NB4 (cell line): ENCODE measurements at regions not wholly inside any gene's neighbourhood (a gene's known extent, or its start where the extent isn't known, plus 50 kb on each side); places are given as distances from the start of the nearest gene placed in this dataset.
A peak's percentile ranks its signal among the peaks of the same experiment; 100 is the strongest.

Experiments used
- DNase-seq: peaks from one replicate; pipeline ENCODE4 v3.0.0; 2010; ENCODE audit warnings: low read depth
- H3K4me3 ChIP-seq: one replicate; pipeline ENCODE4 v1.5.1; 2011; ENCODE audit warnings: mild to moderate bottlenecking, low read depth, low read length, moderate library complexity
- MYC ChIP-seq: IDR thresholded peaks from 2 replicates; pipeline ENCODE4 v1.6.1; 2011; ENCODE audit warnings: low read depth, low read length
- POLR2A ChIP-seq: IDR thresholded peaks from 2 replicates; pipeline ENCODE4 v1.6.1; 2011; ENCODE audit warnings: mild to moderate bottlenecking; ENCODE audit not compliant: insufficient read length; ENCODE audit errors: extremely low read depth
- TF ChIP-seq, protein P1 (sequence below): IDR thresholded peaks from 2 replicates; pipeline ENCODE4 v1.6.1; 2011; ENCODE audit warnings: low read depth, low read length
- TF ChIP-seq, protein P2 (sequence below): IDR thresholded peaks from one replicate; pipeline ENCODE4 v1.5.1; 2012; ENCODE audit warnings: low read depth, low read length

DNA sequence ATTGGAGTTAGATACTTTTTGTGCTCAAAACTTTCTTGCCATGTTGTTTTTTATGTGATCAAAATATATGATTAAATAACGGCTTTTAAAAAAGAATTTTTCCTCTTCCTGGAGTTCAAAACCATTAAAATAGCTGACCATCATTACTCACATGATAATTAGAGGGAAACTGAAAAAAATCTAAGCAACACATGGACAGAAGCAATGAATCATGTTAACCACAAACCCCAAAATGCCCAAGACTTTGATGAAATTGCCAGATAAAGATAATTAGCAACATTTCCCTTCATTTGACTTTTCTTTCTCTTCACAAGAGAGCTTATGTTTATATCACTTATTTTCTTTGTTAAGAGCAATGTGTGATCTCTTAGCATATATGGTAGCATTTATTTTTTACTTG lies 1294.2 kb downstream of the EFNA5 start:
- TF ChIP-seq POLR2A (no peak), MYC (no peak)
- TF ChIP-seq, protein P1, sequence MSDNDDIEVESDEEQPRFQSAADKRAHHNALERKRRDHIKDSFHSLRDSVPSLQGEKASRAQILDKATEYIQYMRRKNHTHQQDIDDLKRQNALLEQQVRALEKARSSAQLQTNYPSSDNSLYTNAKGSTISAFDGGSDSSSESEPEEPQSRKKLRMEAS: no peak
- TF ChIP-seq, protein P2, sequence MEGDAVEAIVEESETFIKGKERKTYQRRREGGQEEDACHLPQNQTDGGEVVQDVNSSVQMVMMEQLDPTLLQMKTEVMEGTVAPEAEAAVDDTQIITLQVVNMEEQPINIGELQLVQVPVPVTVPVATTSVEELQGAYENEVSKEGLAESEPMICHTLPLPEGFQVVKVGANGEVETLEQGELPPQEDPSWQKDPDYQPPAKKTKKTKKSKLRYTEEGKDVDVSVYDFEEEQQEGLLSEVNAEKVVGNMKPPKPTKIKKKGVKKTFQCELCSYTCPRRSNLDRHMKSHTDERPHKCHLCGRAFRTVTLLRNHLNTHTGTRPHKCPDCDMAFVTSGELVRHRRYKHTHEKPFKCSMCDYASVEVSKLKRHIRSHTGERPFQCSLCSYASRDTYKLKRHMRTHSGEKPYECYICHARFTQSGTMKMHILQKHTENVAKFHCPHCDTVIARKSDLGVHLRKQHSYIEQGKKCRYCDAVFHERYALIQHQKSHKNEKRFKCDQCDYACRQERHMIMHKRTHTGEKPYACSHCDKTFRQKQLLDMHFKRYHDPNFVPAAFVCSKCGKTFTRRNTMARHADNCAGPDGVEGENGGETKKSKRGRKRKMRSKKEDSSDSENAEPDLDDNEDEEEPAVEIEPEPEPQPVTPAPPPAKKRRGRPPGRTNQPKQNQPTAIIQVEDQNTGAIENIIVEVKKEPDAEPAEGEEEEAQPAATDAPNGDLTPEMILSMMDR: no peak
- DNase-seq: peak; percentile 17
- no peak overlapping the region for H3K4me3 ChIP-seq

DNA sequence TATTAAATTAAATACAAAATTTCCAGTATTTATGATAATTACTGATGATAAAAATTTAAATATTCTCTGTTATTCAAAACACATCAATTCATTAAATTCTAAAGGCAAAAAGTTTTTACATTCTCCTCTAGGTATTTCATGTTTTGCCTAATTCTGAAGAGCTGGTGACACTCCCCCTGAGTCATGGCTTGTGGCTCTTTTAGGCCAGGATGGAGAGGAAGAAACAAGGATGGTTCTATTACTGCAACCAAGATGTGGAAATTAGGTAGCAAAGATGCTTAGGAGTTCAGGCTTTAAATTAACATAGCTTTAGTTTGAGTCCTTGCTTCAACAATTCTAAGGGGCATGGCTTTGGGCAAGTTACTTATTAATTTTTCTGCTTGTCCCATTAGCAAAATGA lies 1295.8 kb downstream of the EFNA5 start:
- H3K4me3 ChIP-seq: no peak overlapping the region
- no peak for DNase-seq
- TF ChIP-seq, protein P2: no peak
- no peak for TF ChIP-seq MYC
- TF ChIP-seq, protein P1: no peak

DNA sequence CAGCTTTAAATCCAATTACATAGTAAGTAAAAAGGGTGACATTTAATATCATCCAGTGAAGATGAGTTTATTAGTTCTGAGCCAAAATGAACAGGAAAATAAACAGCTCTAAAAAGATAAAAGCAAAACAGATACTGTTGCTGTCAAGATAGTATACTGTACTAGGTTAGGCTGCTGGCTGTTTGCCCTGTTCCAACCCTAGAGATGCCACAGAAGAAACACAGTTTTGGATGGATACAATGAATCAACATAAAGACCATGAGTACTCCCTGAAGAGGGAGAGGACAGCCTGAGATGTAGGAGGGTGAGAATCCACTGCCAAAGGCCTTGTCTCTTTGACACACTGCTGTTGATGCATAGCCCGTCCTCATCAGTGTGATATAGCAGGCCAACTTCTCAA lies 1302.7 kb downstream of the EFNA5 start:
- TF ChIP-seq POLR2A (no peak), MYC (no peak)
- TF ChIP-seq, protein P2: no peak
- TF ChIP-seq, protein P1: no peak
- no peak for DNase-seq
- no peak overlapping the region for H3K4me3 ChIP-seq

DNA sequence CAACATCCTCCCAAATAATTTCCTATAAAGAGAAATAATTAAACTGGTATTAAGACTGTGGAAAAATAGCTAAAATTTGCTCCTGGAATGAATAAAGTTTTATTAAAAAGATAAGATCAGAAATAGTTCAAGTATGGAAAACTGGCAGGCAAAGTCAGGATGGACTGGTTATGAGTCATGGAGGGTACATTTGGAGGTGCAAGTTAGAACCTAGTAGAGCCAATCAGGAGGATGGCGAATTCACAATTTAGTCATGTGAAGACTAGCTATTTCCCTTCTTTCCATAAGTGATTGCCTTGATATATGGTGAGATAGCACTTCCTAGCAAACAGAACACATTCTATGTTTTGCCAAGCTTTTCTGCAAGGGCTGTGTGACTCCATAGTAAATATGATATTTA lies 1303.5 kb downstream of the EFNA5 start:
- TF ChIP-seq MYC (no peak), POLR2A (no peak)
- TF ChIP-seq, protein P1: no peak
- TF ChIP-seq, protein P2: no peak

DNA sequence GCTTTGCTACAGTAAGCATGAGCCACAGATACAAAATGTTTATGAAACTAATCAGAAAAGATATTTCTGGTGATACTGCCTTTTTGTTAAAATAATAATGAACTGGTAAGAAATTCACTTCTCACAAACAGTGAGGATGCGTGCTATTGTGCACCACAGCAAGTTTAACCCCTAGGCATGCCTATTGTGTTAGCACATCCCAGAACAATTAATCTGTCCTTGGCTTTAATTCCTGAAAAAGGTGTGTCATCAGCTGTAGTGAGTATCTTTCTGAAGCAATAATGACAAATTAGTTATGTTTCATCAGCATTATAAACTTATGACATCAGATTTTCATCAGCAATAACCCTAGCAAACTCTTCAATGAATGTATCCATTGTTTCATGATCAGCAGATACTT lies 1307.2 kb downstream of the EFNA5 start:
- H3K4me3 ChIP-seq: no peak overlapping the region
- DNase-seq: no peak
- TF ChIP-seq, protein P2: no peak
- TF ChIP-seq, protein P1: no peak
- TF ChIP-seq POLR2A (no peak), MYC (no peak)

More for the DNA sequence above, 1303.5 kb downstream of the EFNA5 start:
- no peak for DNase-seq
- H3K4me3 ChIP-seq: no peak overlapping the region

DNA sequence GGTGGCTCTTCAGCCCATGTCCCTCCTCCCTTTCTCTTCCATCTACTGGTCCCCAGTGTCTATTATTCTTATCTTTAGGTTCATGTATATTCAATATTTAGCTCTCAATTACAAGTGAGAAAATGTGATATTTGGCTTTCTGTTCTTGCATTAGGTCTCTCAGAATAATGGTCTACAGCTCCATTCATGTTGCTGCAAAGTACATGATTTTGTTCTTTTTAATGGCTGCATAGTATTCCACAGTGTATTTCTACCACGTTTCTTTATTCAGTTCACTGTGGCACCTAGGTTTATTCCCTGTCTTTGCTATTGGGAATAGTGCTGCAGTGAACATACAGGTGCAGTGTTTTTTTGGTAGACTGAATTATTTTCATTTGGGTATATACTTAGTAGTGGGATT lies 1308.8 kb downstream of the EFNA5 start:
- no peak for DNase-seq
- TF ChIP-seq MYC (no peak), POLR2A (no peak)
- TF ChIP-seq, protein P2: no peak
- TF ChIP-seq, protein P1: no peak
- H3K4me3 ChIP-seq: no peak overlapping the region
